HUES48 (cell line): ENCODE measurements at regions not wholly inside any gene's neighbourhood (a gene's known extent, or its start where the extent isn't known, plus 50 kb on each side); places are given as distances from the start of the nearest gene placed in this dataset.

ENCODE experiments used
- H3K27ac ChIP-seq: one replicate; pipeline ENCODE4 v1.7.0; 2013; ENCODE audit warnings: low read depth, low read length, inconsistent platforms
- H3K27me3 ChIP-seq: 2 replicates; pipeline ENCODE4 v1.6.1; 2013; ENCODE audit warnings: mild to moderate bottlenecking, low read length; ENCODE audit not compliant: control insufficient read depth, insufficient read depth
- H3K36me3 ChIP-seq: 2 replicates; pipeline ENCODE4 v1.6.1; 2013; ENCODE audit warnings: low read length; ENCODE audit not compliant: control insufficient read depth, insufficient read depth
- H3K4me1 ChIP-seq: 2 replicates; pipeline ENCODE4 v1.6.1; 2013; ENCODE audit warnings: mild to moderate bottlenecking, low read length; ENCODE audit not compliant: control insufficient read depth, insufficient read depth
- H3K4me3 ChIP-seq: 2 replicates; pipeline ENCODE4 v1.5.1; 2013; ENCODE audit warnings: mild to moderate bottlenecking, low read depth, low read length
- H3K9ac ChIP-seq: 2 replicates; pipeline ENCODE4 v1.6.1; 2013; ENCODE audit warnings: mild to moderate bottlenecking, low read depth, low read length, moderate library complexity
- H3K9me3 ChIP-seq: 2 replicates; pipeline ENCODE4 v1.6.1; 2013; ENCODE audit warnings: low read length; ENCODE audit not compliant: control insufficient read depth, insufficient read depth

DNA sequence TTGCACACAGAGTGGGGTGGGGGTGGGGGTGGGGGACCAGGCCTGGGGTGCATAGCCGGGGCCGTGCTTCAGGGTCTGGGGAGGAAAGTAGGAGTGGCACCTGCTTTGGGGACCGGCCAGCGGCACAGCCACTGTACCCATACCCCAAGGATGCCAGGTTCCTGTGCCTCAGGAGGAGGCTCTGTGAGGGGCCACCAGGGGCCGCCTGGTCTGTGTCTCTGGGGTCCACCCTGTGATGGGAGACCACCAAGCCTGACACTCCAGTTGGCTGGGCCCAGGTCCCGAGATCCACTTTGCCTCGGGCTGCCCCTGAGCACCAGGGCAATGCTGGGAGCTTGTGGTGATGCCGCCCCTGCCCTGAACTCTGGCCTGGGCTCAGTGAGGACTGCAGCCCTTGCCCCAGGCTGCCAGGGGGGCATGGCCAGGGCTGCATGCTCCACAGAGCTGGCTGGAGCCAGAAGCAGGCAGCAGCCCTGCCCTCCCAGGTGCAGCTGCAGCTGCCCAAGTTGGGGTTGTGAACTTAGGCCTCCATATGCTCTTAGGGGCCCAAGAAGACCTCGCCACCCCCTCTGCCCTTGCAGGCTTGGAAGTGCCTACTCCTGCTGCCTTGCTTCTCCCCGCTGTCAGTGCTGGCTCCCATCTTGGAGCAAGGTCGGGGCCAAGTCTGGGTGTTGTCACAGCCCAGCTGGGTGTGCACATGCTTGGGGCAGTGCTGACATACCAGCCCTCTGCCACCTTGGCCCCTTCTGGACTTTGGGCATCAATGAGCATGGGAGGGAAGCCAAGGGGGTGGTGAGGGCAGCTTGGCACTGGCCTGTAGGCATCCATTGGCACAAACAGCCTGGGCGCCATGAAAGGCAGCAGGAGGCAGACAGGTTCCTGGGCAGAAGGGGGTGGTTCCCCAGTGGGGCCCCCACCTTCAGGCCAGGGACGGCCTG lies 123.3 kb upstream of the THY1 start:
- Histone ChIP-seq H3K9me3 (no peaks in the 10 kb centered on the region; the same call in 1 of the 2 replicates), H3K4me1 (no peaks in the 10 kb centered on the region), H3K36me3 (no peaks in the 10 kb centered on the region), H3K9ac (no peak overlapping the region), H3K27ac (no peak overlapping the region), H3K27me3 (no peaks in the 10 kb centered on the region), H3K4me3 (no peak overlapping the region)

DNA sequence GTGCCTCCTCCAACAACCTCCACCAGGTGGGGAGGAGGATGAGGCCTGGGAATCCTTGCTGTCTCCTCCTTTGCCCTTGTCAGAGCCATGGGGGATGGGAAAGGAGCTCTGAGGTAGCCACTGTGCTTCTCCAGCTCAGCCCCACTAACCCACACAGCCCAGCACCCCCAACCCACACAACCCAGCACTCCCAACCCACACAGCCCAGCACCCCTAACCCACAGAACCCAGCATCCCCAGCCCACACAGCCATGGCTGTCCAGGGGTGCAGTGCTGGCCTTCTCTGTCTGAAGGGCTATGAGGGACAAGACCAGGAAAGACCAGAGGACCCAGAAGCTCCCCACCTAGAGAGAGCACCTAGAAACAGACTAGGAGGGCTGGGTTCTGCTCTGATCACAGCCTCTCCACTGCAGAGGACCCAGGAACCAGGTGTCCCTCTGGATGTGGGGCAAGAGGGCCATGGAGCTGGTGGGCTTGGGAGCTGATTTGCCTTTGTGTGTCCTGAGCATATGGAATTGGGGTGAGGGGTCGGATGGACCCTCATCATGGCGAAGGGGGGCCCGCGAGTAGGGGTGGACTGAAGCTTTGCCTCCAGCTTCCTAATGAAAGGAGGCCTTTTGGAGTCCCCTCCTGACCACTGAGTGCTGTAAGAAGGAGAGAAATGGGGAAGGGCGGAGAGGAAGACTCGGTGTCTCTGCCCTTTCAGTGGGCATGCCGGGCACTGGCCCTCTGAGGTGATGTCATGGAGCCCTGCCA lies 117.6 kb upstream of the THY1 start:
- H3K9me3 ChIP-seq: no peaks in the 10 kb centered on the region
- no peaks in the 10 kb centered on the region for H3K36me3 ChIP-seq
- H3K27ac ChIP-seq: no peak overlapping the region
- H3K4me1 ChIP-seq: no peaks in the 10 kb centered on the region
- H3K27me3 ChIP-seq: no peaks in the 10 kb centered on the region
- no peak overlapping the region for H3K4me3 ChIP-seq
- H3K9ac ChIP-seq: no peak overlapping the region

GRCh38 chr11:119539583-119539982 lies 116.6 kb upstream of the THY1 start:
- H3K9me3 ChIP-seq: no peaks in the 10 kb centered on the region
- H3K4me1 ChIP-seq: no peaks in the 10 kb centered on the region
- no peak overlapping the region for H3K4me3 ChIP-seq
- no peak overlapping the region for H3K9ac ChIP-seq
- H3K27ac ChIP-seq: no peak overlapping the region
- H3K27me3 ChIP-seq: no peaks in the 10 kb centered on the region
- no peaks in the 10 kb centered on the region for H3K36me3 ChIP-seq

DNA sequence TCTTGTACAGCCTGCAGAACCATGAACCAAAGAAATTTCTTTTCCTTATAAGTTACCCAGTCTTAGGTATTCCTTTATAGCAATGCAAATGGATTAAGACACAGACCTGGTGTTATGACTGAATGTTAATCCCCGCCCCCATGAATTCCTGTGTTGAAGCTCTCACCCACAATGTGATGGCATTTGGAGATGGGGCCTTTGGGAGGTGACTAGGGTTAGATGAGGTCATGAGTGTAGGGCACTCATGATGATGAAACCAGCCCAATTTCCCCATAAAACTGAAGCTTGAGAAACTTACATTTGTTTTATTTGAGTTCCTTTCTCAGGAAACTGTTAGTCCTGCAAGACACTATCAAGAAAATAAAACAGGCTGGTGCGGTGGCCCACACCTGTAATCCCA lies 115.8 kb upstream of the THY1 start:
- Histone ChIP-seq H3K27me3 (no peaks in the 10 kb centered on the region), H3K27ac (no peak overlapping the region), H3K36me3 (no peaks in the 10 kb centered on the region), H3K9ac (no peak overlapping the region), H3K9me3 (no peaks in the 10 kb centered on the region), H3K4me1 (peaks cover 4% of the 10 kb centered on the region), H3K4me3 (no peak overlapping the region)

DNA sequence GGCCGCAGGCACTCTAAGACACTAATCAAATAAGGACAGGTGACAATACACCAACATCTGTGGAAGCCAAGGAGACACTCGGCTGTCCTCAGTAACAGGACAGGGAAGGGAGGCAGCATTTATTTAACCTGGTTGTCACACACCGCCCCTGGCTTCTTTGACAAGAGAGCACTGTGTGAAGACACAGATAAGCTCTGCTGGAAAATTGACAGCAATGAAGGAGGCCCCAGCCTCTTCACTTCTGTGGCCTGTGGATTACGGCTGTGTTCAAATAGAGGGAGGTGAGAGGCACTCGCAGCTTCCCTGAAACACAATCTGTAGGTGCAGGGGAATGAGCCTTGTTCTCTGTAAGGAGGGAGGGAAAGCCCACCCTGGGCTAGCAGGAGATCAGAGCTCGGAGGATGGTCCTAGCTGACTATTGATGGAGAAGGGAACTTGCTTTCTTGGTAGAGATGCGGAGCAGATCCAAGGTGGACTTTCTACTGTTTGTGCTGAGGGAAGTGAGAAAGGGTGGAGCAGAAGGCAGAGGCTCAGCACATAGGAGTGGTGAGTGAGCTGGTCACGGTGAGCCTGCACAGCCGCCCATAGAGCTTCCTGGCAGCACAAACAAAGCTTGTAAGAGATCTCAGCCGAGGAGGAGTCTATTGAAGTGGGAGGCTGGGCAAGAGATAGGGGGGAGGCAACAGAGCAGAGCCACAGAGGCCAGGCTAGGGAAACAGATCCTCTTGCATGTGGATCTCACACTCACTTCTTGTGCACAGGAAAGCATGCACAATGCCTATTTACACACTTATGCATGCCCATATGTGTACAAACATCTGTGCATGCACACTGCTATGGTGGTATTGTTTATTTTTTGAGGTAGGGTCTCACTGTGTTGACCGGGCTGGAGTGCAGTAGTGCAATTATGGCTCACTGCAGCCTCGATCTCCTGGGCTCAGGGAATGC lies 114.6 kb upstream of the THY1 start:
- H3K4me3 ChIP-seq: no peak overlapping the region
- H3K36me3 ChIP-seq: no peaks in the 10 kb centered on the region
- H3K9me3 ChIP-seq: no peaks in the 10 kb centered on the region
- H3K9ac ChIP-seq: no peak overlapping the region
- peaks cover 4% of the 10 kb centered on the region for H3K4me1 ChIP-seq
- H3K27ac ChIP-seq: no peak overlapping the region
- peaks cover 6% of the 10 kb centered on the region; the same call in 1 of the 2 replicates for H3K27me3 ChIP-seq

DNA sequence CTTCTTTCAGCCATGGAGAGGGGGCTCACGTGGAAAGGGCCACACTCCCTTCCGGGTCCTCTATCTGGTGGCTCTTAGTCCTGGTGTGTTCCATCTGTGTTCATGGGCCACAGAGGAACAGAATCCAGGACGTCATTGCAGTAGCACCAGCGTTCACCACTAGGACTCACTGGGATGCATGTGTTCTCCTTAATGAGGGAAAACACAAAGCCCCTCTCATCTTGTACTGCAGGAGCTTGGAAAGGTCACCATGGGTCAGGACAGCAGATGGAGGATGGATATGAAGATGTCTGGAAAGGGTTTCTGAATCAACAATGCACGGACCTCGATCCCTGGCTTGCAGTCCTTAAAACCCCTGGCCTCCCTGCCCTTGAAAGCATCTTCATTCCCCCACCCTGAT lies 113.8 kb upstream of the THY1 start:
- peaks cover 6% of the 10 kb centered on the region; the same call in 1 of the 2 replicates for H3K27me3 ChIP-seq
- H3K4me3 ChIP-seq: no peak overlapping the region
- no peak overlapping the region for H3K9ac ChIP-seq
- H3K36me3 ChIP-seq: no peaks in the 10 kb centered on the region
- H3K4me1 ChIP-seq: peaks cover 4% of the 10 kb centered on the region
- H3K9me3 ChIP-seq: no peaks in the 10 kb centered on the region
- no peak overlapping the region for H3K27ac ChIP-seq

- no peak overlapping the region for H3K4me3 ChIP-seq
- peaks cover 6% of the 10 kb centered on the region; the same call in 1 of the 2 replicates for H3K27me3 ChIP-seq
- no peak overlapping the region for H3K27ac ChIP-seq
- no peaks in the 10 kb centered on the region for H3K9me3 ChIP-seq
- no peak overlapping the region for H3K9ac ChIP-seq
- no peaks in the 10 kb centered on the region for H3K36me3 ChIP-seq
- H3K4me1 ChIP-seq: peaks cover 4% of the 10 kb centered on the region
Measured at GRCh38 chr11:119533921-119534736, 111.2 kb upstream of the THY1 start.

- Histone ChIP-seq H3K9me3 (no peaks in the 10 kb centered on the region), H3K4me3 (no peak overlapping the region), H3K36me3 (no peaks in the 10 kb centered on the region), H3K27ac (no peak overlapping the region), H3K27me3 (peaks cover 6% of the 10 kb centered on the region; the same call in 1 of the 2 replicates), H3K4me1 (peaks cover 4% of the 10 kb centered on the region), H3K9ac (no peak overlapping the region)
Measured at GRCh38 chr11:119533462-119533861, 110.5 kb upstream of the THY1 start.

DNA sequence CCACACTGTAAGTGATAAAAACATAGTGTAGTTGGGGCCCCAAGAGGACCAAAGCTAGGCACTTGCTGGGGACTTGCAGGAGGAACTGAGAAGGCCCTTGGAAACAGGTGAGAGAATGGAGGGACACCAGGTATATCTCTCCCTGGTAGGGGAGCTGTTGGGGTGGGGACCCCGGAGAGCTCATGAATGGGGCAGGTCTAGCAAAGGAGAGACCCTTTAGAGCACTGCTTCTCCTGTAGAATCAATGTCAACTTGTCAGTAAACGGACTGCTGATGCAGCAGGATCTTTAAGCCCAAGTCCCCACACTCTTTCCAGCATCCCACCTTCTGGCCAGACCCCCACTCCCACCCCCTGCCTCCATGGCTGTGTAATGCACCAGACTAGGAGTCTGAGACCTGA lies 109.6 kb upstream of the THY1 start:
- peaks cover 6% of the 10 kb centered on the region; the same call in 1 of the 2 replicates for H3K27me3 ChIP-seq

GRCh38 chr11:119531623-119532022 lies 108.7 kb upstream of the THY1 start:
- Histone ChIP-seq H3K4me1 (peaks cover 4% of the 10 kb centered on the region), H3K27me3 (peaks cover 6% of the 10 kb centered on the region; the same call in 1 of the 2 replicates), H3K4me3 (no peak overlapping the region), H3K9ac (no peak overlapping the region), H3K9me3 (no peaks in the 10 kb centered on the region), H3K27ac (no peak overlapping the region), H3K36me3 (no peaks in the 10 kb centered on the region)

More for the DNA sequence above, 109.6 kb upstream of the THY1 start:
- H3K27ac ChIP-seq: no peak overlapping the region
- H3K9me3 ChIP-seq: no peaks in the 10 kb centered on the region
- H3K36me3 ChIP-seq: no peaks in the 10 kb centered on the region
- no peak overlapping the region for H3K9ac ChIP-seq
- H3K4me3 ChIP-seq: no peak overlapping the region
- peaks cover 4% of the 10 kb centered on the region for H3K4me1 ChIP-seq
